Neuronal stem cell (in vitro differentiated cells): ENCODE measurements at regions not wholly inside any gene's neighbourhood (a gene's known extent, or its start where the extent isn't known, plus 50 kb on each side); places are given as distances from the start of the nearest gene placed in this dataset.

Experiments used
- DNase-seq: peaks from one replicate; pipeline ENCODE4 v3.0.0-alpha.2; 2013; ENCODE audit warnings: low spot score
- H2AFZ ChIP-seq: one replicate; pipeline ENCODE4 v1.6.1; 2013; ENCODE audit warnings: mild to moderate bottlenecking, low read length, inconsistent platforms
- H2AK5ac ChIP-seq: 2 replicates; pipeline ENCODE4 v1.6.1; 2013; ENCODE audit warnings: low read depth, mild to moderate bottlenecking, inconsistent platforms, low read length, moderate library complexity, mixed read lengths
- H2BK120ac ChIP-seq: 2 replicates; pipeline ENCODE4 v1.6.1; 2013; ENCODE audit warnings: low read depth, mild to moderate bottlenecking, inconsistent platforms, low read length, moderate library complexity, mixed read lengths
- H2BK12ac ChIP-seq: one replicate; pipeline ENCODE4 v1.6.1; 2013; ENCODE audit warnings: low read length, inconsistent platforms
- H2BK15ac ChIP-seq: 2 replicates; pipeline ENCODE4 v1.6.1; 2013; ENCODE audit warnings: mild to moderate bottlenecking, low read length, inconsistent platforms, mixed read lengths
- H2BK5ac ChIP-seq: one replicate; pipeline ENCODE4 v1.6.1; 2013; ENCODE audit warnings: inconsistent platforms, mild to moderate bottlenecking, low read length, moderate library complexity
- H3K14ac ChIP-seq: one replicate; pipeline ENCODE4 v1.6.1; 2013; ENCODE audit warnings: low read length, inconsistent platforms
- H3K18ac ChIP-seq: 2 replicates; pipeline ENCODE4 v1.6.1; 2013; ENCODE audit warnings: low read length, inconsistent platforms
- H3K23ac ChIP-seq: 2 replicates; pipeline ENCODE4 v1.6.1; 2013; ENCODE audit warnings: low read depth, mild to moderate bottlenecking, mixed read lengths, low read length, inconsistent platforms; ENCODE audit not compliant: poor library complexity
- H3K27ac ChIP-seq: replicated peaks from 3 replicates; pipeline ENCODE4 v1.5.1; 2013; ENCODE audit warnings: low read length, inconsistent platforms
- H3K27me3 ChIP-seq, 3 experiments: 2 replicates each; pipeline ENCODE4 v1.6.1; 2013; ENCODE audit warnings: low read length in 3 of 3, mild to moderate bottlenecking in 2 of 3, inconsistent platforms in 1 of 3, low read depth in 1 of 3, mixed read lengths in 1 of 3, moderate library complexity in 1 of 3; ENCODE audit not compliant: control insufficient read depth in 3 of 3, insufficient read depth in 3 of 3
- H3K36me3 ChIP-seq, 2 donors: replicated peaks in 1 of 2; 2 replicates each; pipeline ENCODE4 v1.6.1; 2013; ENCODE audit warnings: low read length in 2 of 2; ENCODE audit not compliant: control insufficient read depth in 2 of 2, insufficient read depth in 2 of 2
- H3K4ac ChIP-seq: 2 replicates; pipeline ENCODE4 v1.6.1; 2013; ENCODE audit warnings: inconsistent platforms, mild to moderate bottlenecking, low read length, moderate library complexity
- H3K4me1 ChIP-seq, 2 donors: 1 replicate in 1 of 2; 2 replicates in 1 of 2; pipeline ENCODE4 v1.6.1; 2013; ENCODE audit warnings: low read length in 2 of 2, low read depth in 1 of 2; ENCODE audit not compliant: control insufficient read depth in 2 of 2, insufficient read depth in 1 of 2
- H3K4me2 ChIP-seq: one replicate; pipeline ENCODE4 v1.6.1; 2013; ENCODE audit warnings: mild to moderate bottlenecking, low read length, inconsistent platforms; ENCODE audit not compliant: insufficient read depth, poor library complexity, severe bottlenecking
- H3K4me3 ChIP-seq, 2 donors: 2 replicates each; pipeline ENCODE4 v1.5.1; 2013; ENCODE audit warnings: low read length in 2 of 2, mild to moderate bottlenecking in 2 of 2, inconsistent platforms in 1 of 2, moderate library complexity in 1 of 2
- H3K79me1 ChIP-seq: one replicate; pipeline ENCODE4 v1.6.1; 2013; ENCODE audit warnings: low read depth, mild to moderate bottlenecking, inconsistent platforms, low read length, moderate library complexity
- H3K9ac ChIP-seq: one replicate; pipeline ENCODE4 v1.6.1; 2013; ENCODE audit warnings: mild to moderate bottlenecking, low read depth, low read length, inconsistent platforms; ENCODE audit not compliant: poor library complexity
- H3K9me3 ChIP-seq, 2 donors: replicated peaks in 1 of 2; 2 replicates each; pipeline versions ENCODE3 to v1.6.1; 2013; ENCODE audit warnings: low read length in 2 of 2, mild to moderate bottlenecking in 2 of 2, inconsistent platforms in 1 of 2, low read depth in 1 of 2, mixed read lengths in 1 of 2, moderate library complexity in 1 of 2; ENCODE audit not compliant: control insufficient read depth in 2 of 2, insufficient read depth in 1 of 2
- H4K8ac ChIP-seq: one replicate; pipeline ENCODE4 v1.6.1; 2013; ENCODE audit warnings: low read depth, mild to moderate bottlenecking, inconsistent platforms, low read length, moderate library complexity
- H4K91ac ChIP-seq: one replicate; pipeline ENCODE4 v1.6.1; 2013; ENCODE audit warnings: low read length, low read depth, mild to moderate bottlenecking, inconsistent platforms; ENCODE audit not compliant: poor library complexity
- WGBS, 2 donors: extraction: QIAGEN DNeasy Blood & Tissue Kit; methylation state at CpG; one replicate each; pipeline ENCODE4 v1.1.7; 2013; ENCODE audit warnings: missing lambda C conversion rate in 2 of 2, mixed read lengths in 1 of 2; ENCODE audit not compliant: insufficient read length in 2 of 2, insufficient replicate concordance in 1 of 2; ENCODE audit errors: extremely low coverage in 2 of 2; 5-methylcytosine and 5-hydroxymethylcytosine counted together

DNA sequence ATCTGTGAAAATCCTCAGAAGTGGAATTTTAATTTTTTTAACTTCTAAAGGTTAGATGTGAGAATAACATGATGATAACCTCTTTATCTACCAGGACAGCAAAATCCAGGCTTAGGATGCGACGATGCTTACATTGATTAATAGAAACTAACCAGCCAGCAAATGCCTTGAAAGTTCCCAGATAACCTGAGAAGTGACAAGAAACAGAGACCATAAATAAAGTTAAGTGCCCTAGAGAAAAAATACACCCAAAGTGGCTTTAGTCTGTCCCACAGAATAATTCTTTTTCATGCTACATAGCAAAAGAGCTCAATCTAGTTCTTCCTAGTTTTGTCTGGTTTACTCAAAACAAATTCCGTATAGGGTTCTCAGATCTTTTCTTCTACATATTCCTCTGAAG is 262.7 kb downstream of the WDR11 start:
- no peak for DNase-seq
- H3K4me3 ChIP-seq, result no peak overlapping the region
- no peak overlapping the region for H3K18ac ChIP-seq
- no peak overlapping the region for H4K8ac ChIP-seq
- H3K79me1 ChIP-seq, result peaks cover 2% of the 10 kb centered on the region
- H4K91ac ChIP-seq, result no peak overlapping the region
- no peak overlapping the region for H2AFZ ChIP-seq
- H2BK15ac ChIP-seq, result no peak overlapping the region
- H3K14ac ChIP-seq, result no peak overlapping the region
- no peak overlapping the region for H3K27ac ChIP-seq
- no CpG with 5 or more reads among the region's 3 CpGs for WGBS, 2 donors
- no peak overlapping the region for H3K23ac ChIP-seq
- no peak overlapping the region for H3K9ac ChIP-seq
- H2BK12ac ChIP-seq, result no peak overlapping the region
- H2BK5ac ChIP-seq, result no peak overlapping the region
- H3K4ac ChIP-seq, result no peak overlapping the region
- peaks cover 0 to 2% (median 0%) of the 10 kb centered on the region in 3 experiments for H3K27me3 ChIP-seq
- H3K4me2 ChIP-seq, result no peak overlapping the region
- H3K9me3 ChIP-seq, result no peaks in the 10 kb centered on the region
- peaks cover 0 to 6% of the 10 kb centered on the region in 2 donors for H3K4me1 ChIP-seq
- no peak overlapping the region for H2BK120ac ChIP-seq
- H3K36me3 ChIP-seq, result no peaks in the 10 kb centered on the region
- no peak overlapping the region for H2AK5ac ChIP-seq

DNA sequence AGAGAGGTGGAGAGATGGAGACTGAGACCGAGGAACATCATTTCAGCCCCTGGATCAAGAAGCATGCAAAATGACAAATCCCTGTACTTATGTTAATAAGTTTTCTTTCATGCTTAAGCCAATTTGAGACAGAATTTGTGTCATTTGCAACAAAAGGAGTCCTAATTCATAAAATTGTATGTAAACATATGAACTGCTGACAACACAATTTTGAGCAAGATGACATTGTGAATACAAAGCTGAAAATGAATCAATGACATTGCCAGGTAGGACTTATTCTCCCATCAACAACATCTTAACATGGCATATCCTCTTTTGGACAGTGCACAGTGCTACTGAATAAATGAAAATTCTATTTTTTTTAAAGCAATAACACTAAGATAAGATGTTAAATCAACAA is 264.0 kb downstream of the WDR11 start:
- H3K14ac ChIP-seq, result no peak overlapping the region
- no peak overlapping the region for H2BK5ac ChIP-seq
- no peak overlapping the region for H3K4me2 ChIP-seq
- no peak overlapping the region for H2AFZ ChIP-seq
- H3K18ac ChIP-seq, result no peak overlapping the region
- no peaks in the 10 kb centered on the region for H3K27me3 ChIP-seq
- no peak overlapping the region for H2BK120ac ChIP-seq
- no peak overlapping the region for H3K27ac ChIP-seq
- no peaks in the 10 kb centered on the region for H3K36me3 ChIP-seq
- no peak overlapping the region for H2BK15ac ChIP-seq
- no peaks in the 10 kb centered on the region for H3K9me3 ChIP-seq
- no CpG with 5 or more reads among the region's 1 CpG for WGBS, 2 donors
- H3K23ac ChIP-seq, result no peak overlapping the region
- H3K4ac ChIP-seq, result no peak overlapping the region
- DNase-seq, result no peak
- H3K9ac ChIP-seq, result no peak overlapping the region
- no peak overlapping the region for H3K4me3 ChIP-seq
- H4K91ac ChIP-seq, result no peak overlapping the region
- no peak overlapping the region for H4K8ac ChIP-seq
- H3K4me1 ChIP-seq, result peaks cover 0 to 6% of the 10 kb centered on the region in 2 donors
- H2BK12ac ChIP-seq, result no peak overlapping the region
- peaks cover 2% of the 10 kb centered on the region for H3K79me1 ChIP-seq
- H2AK5ac ChIP-seq, result no peak overlapping the region

DNA sequence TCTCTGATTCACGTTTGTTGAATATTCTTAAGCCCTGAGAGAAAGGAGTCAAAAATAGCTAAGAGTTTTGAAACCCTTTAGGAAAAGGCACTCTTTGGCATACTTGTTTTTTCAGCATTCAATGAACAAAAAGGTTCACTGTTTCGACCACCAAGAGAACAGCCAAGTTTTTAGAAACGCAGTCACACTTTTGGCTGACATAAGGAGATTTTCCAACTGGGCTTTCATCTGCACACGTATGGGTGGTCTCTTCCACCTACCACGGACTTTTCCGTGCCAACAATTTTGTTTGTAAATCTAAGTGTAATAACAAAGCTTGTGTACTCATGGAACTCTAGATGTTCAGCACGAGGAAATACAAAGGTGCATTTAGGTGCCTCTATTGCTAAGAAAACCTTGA is 270.3 kb downstream of the WDR11 start:
- no peak overlapping the region for H4K8ac ChIP-seq
- no peak overlapping the region for H3K9ac ChIP-seq
- no peaks in the 10 kb centered on the region for H3K36me3 ChIP-seq
- H3K79me1 ChIP-seq, result no peaks in the 10 kb centered on the region
- no peak overlapping the region for H2AFZ ChIP-seq
- H2BK5ac ChIP-seq, result no peak overlapping the region
- H3K18ac ChIP-seq, result no peak overlapping the region
- H3K4ac ChIP-seq, result no peak overlapping the region
- WGBS, 2 donors, result no CpG with 5 or more reads among the region's 7 CpGs
- no peak overlapping the region for H3K23ac ChIP-seq
- H3K4me2 ChIP-seq, result no peak overlapping the region
- DNase-seq, result no peak
- H2AK5ac ChIP-seq, result no peak overlapping the region
- no peak overlapping the region for H2BK120ac ChIP-seq
- no peak overlapping the region for H2BK12ac ChIP-seq
- H3K14ac ChIP-seq, result no peak overlapping the region
- H3K4me1 ChIP-seq, result no peaks in the 10 kb centered on the region
- peaks cover 0 to 2% (median 0%) of the 10 kb centered on the region in 3 experiments for H3K27me3 ChIP-seq
- H3K27ac ChIP-seq, result no peak overlapping the region
- H2BK15ac ChIP-seq, result no peak overlapping the region
- no peaks in the 10 kb centered on the region for H3K9me3 ChIP-seq
- H4K91ac ChIP-seq, result no peak overlapping the region
- no peak overlapping the region for H3K4me3 ChIP-seq

DNA sequence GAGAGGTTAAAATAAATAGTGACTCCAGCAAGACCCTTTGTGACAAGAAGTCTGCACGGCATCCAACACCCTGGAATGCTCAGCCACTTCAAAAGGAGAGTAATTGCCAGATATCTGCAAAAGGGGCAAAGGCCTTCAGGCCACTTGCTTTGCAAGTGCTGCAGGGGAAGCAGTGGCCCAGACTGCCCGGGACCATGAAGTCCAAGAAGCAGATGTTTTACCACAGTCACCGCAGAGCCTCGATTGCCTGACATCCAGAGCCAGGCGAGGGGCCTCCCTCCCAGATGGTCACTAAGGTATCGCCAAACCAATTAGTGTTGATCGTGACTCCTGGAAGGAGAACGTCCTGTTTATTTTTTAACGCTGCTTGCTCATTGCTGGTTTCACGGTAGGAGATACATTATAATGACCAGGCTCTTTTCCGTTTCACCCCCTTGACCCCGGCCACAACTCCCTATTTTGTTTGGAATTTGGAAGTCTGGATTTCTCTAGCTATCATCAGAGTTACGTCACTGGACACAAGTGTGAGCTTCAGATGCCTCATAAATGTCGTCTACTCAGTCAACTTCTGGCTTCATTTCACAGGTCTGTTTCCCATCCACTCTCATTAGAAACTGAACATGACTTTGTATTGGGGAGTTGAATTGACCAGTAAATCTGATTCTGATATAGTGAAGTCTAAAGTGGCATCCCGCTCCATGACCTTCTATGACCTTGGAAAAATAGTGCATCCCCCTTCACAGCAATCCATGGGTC is 276.2 kb downstream of the WDR11 start:
- no peak overlapping the region for H2AK5ac ChIP-seq
- H4K8ac ChIP-seq, result no peak overlapping the region
- no peaks in the 10 kb centered on the region for H3K4me1 ChIP-seq
- no peaks in the 10 kb centered on the region for H3K9me3 ChIP-seq
- no peak for DNase-seq
- H3K4me3 ChIP-seq, result no peak overlapping the region
- no peak overlapping the region for H2AFZ ChIP-seq
- H4K91ac ChIP-seq, result no peak overlapping the region
- no peak overlapping the region for H2BK5ac ChIP-seq
- H2BK15ac ChIP-seq, result no peak overlapping the region
- H2BK12ac ChIP-seq, result no peak overlapping the region
- no CpG with 5 or more reads among the region's 15 CpGs for WGBS, 2 donors
- no peak overlapping the region for H3K9ac ChIP-seq
- no peaks in the 10 kb centered on the region for H3K36me3 ChIP-seq
- H3K4ac ChIP-seq, result no peak overlapping the region
- no peak overlapping the region for H3K23ac ChIP-seq
- H3K27ac ChIP-seq, result no peak overlapping the region
- no peak overlapping the region for H3K14ac ChIP-seq
- no peak overlapping the region for H2BK120ac ChIP-seq
- no peak overlapping the region for H3K18ac ChIP-seq
- no peaks in the 10 kb centered on the region for H3K79me1 ChIP-seq
- no peak overlapping the region for H3K4me2 ChIP-seq
- peaks cover 0 to 2% (median 0%) of the 10 kb centered on the region in 3 experiments for H3K27me3 ChIP-seq
